Erythroblast (primary cell): ENCODE measurements at regions not wholly inside any gene's neighbourhood (a gene's known extent, or its start where the extent isn't known, plus 50 kb on each side); places are given as distances from the start of the nearest gene placed in this dataset.

ENCODE experiments used
- GATA1 ChIP-seq: IDR thresholded peaks from 2 replicates; pipeline ENCODE4 v1.6.1; 2011; ENCODE audit warnings: low read depth, mild to moderate bottlenecking, control low read depth, low read length, moderate library complexity
- POLR2A ChIP-seq: IDR thresholded peaks from 2 replicates; pipeline ENCODE4 v1.6.1; 2011; ENCODE audit warnings: mild to moderate bottlenecking, low read length

DNA sequence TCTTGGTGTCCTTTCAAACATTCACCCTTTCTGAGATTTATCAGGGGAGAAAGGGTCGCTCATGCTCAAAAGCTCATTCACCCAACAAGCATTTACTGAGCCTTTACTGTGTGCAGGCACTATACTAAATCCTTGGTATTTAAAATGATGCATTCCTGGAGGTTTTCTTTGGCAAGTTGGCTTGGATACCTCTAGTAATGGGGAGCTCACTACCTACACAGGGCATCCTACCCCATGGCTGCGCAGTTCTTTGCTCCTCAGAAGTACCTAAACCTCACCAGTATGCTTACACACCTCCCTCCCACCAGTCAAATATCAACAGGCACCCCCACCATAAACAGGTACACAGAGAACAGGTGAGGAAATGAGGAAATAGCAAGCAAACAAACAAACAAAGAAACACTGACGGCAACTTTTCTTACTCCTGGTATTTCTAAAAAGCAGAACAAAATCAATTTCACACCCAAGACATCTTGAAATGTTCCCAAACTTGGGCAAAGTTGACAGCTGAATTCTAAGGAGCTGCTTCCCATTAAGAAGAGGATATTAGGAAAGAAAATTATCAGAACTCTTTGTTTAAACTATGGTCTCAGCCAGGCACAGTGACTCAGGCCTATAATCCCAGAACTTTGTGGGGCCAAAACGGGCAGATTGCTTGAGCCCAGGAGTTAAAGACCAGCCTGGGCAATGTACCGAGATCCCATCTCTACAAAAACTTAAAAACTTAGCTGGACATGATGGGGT, 104.8 kb downstream of the PSMG1 start:
- TF ChIP-seq POLR2A = no peak
- TF ChIP-seq GATA1 = no peak
